ENCODE measurements at regions not wholly inside any gene's neighbourhood (a gene's known extent, or its start where the extent isn't known, plus 50 kb on each side); places are given as distances from the start of the nearest gene placed in this dataset.
"Not testable (repeated sequence)": the region's sequence is repeated elsewhere in the genome, so short reads cannot be mapped to it uniquely, and the experiment has no call there.

DNA sequence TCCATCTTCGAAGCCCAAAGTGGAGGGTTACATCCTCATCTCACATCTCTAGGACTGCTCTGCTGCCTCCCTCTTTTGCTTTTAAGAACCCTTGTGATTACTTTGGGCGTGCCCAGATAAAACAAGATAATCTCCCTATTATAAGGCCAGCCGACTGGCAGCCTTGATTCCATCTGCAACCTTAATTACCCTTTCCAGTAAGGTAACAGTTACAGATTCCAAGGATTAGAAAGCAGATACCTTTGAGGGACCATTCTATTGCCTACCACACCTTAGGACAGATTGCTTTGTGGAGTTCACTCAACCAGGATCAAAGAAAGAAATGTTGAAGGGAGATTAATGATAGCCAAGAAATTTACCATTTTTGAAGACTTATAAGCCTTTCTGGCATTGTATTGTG is 250.8 kb upstream of the ACVR2A start:
- no peak for DNase-seq (ENCODE audit: extremely low read depth, low read depth)
- TF ChIP-seq, protein P1, sequence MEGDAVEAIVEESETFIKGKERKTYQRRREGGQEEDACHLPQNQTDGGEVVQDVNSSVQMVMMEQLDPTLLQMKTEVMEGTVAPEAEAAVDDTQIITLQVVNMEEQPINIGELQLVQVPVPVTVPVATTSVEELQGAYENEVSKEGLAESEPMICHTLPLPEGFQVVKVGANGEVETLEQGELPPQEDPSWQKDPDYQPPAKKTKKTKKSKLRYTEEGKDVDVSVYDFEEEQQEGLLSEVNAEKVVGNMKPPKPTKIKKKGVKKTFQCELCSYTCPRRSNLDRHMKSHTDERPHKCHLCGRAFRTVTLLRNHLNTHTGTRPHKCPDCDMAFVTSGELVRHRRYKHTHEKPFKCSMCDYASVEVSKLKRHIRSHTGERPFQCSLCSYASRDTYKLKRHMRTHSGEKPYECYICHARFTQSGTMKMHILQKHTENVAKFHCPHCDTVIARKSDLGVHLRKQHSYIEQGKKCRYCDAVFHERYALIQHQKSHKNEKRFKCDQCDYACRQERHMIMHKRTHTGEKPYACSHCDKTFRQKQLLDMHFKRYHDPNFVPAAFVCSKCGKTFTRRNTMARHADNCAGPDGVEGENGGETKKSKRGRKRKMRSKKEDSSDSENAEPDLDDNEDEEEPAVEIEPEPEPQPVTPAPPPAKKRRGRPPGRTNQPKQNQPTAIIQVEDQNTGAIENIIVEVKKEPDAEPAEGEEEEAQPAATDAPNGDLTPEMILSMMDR (IDR thresholded peaks at IDR 0.05; ENCODE audit: low read depth, low read length, missing control alignments) = no peak
- no peak overlapping the region for H3K4me3 ChIP-seq (replicated peaks; ENCODE audit: low read depth, low read length)

DNA sequence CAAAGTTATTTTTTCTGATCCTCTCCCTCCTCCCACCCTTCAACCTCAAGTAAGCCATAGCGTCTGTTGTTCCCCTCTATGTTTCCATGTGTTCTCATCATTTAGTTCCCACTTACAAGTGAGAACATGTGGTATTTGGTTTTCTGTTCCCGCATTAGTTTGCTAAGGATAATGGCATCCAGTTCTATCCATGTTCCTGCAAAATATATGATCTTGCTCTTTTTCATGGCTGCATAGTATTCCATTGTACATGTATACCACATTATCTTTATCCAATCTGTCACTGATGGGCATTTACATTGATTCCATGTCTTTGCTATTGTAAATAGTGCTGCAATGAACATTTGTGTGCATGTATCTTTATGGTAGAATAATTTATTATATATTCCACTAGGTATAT is 252.0 kb upstream of the ACVR2A start:
- not testable (repeated sequence) for H3K4me3 ChIP-seq (replicated peaks; ENCODE audit: low read depth, low read length); DNase-seq (ENCODE audit: extremely low read depth, low read depth)

DNA sequence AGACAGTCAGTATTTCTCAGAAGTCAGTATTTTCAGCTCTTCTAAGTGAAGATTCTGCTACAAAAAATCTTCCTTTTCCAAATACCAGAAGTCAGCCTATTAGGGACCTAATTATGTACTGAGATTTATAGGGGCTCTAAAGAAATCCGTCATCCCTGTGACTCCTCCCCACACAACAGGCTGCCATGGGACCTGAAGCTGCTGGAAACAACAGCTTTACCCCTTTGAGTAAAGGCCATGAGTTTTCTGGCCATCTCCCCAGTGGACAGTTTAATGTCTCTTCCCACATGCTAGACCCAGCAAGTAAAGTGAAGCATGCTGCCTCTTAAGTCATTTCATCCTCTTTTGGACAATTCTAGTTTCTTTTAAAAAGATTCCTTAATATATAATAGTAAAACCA is 255.7 kb upstream of the ACVR2A start:
- no peak overlapping the region for H3K4me3 ChIP-seq (replicated peaks; ENCODE audit: low read depth, low read length)
- no peak for DNase-seq (ENCODE audit: extremely low read depth, low read depth)
- TF ChIP-seq, protein P1 (IDR thresholded peaks at IDR 0.05; ENCODE audit: low read depth, low read length, missing control alignments) = no peak

DNA sequence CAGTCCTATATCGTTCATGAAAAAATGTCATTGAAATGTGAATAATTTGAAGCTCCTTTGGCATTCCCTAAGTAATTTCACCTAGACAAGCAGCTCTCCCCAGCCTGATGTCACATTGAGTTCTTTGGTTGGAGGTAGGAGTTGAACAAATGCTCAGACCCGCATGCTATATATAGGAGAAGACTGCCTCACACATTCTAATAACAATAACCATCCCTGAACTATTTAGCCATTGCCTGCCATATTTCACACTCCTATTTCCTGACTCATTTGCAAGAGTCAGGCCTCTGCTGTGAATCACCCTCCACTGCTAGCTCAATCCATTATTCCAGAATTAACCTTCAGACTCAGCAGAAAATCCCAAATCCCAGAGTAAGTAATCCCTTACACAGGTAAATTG is 256.6 kb upstream of the ACVR2A start:
- DNase-seq (ENCODE audit: extremely low read depth, low read depth) = no peak

DNA sequence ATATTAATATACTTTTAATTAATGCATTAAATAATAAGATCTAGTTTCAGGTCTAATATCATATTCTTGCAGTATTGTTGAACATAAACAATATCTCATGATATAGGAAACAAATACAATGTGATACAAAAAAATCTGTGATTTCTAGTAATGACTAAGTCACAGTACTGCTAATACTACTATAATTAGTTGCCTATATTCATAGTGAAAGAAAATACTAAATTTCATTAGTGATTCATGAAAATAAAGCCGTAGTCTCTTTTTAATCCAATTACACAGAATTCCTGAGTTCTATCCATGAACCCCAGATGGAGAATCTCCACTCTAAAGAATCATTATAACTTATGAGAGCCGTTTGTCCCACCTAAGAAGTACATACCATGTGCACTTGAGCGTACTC is 266.3 kb upstream of the ACVR2A start:
- H3K4me3 ChIP-seq (replicated peaks; ENCODE audit: low read depth, low read length) = no peak overlapping the region
- TF ChIP-seq, protein P1 (IDR thresholded peaks at IDR 0.05; ENCODE audit: low read depth, low read length, missing control alignments) = no peak
- no peak for DNase-seq (ENCODE audit: extremely low read depth, low read depth)

More for the DNA sequence above, 256.6 kb upstream of the ACVR2A start:
- TF ChIP-seq, protein P1 (IDR thresholded peaks at IDR 0.05; ENCODE audit: low read depth, low read length, missing control alignments) = no peak
- no peak overlapping the region for H3K4me3 ChIP-seq (replicated peaks; ENCODE audit: low read depth, low read length)

DNA sequence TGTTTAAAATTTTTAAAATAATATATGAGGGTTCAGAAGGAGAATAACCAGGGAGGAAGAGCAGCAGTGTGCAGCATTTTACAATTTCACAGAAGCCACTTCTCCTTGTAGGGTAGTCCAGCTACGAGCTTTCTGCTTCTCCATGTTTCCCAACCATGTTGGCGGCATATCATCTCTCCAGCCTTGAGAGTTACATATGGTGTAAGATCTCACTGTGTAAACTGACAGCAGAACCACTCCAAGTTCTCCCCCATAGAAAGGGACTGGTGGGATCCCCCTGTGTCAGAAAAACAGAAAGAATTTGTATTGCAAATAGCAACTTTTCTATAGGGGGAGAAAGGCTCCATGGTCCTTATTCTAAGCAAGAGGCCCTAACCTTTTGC is 266.8 kb upstream of the ACVR2A start:
- no peak overlapping the region for H3K4me3 ChIP-seq (replicated peaks; ENCODE audit: low read depth, low read length)
- no peak for DNase-seq (ENCODE audit: extremely low read depth, low read depth)
- TF ChIP-seq, protein P1 (IDR thresholded peaks at IDR 0.05; ENCODE audit: low read depth, low read length, missing control alignments) = no peak

DNA sequence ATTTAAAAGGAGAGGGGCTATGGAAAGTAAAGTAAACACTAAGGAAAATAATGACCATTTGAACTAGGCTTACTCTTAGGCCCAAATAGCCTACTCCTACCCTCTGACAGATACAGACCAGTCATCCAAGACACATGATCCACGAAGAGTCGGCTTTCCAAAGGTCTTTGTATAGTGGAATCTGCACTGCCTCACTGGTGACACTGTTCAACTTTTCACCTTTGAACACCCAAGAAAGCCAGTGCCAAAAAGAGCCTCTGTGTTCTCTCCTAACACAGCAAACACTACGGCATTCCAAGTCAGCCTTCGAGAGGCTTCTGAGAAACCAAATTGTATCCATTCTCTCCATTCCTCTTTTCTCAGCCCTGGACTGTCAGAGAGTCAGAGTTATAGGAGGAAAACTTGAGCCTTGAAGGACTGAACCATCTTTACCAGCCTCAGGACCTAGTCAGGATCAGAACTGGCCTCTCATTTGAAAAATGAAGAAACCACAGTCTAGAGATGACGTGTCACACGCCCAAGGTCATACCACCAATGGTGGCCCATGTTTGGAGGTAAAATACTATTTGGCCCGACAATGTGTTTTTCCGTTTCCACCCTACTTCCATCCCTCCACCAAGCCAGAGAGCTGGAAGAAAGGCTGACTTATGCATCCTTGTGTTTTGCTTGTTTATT is 267.4 kb upstream of the ACVR2A start:
- H3K4me3 ChIP-seq (replicated peaks; ENCODE audit: low read depth, low read length) = no peak overlapping the region
- TF ChIP-seq, protein P1 (IDR thresholded peaks at IDR 0.05; ENCODE audit: low read depth, low read length, missing control alignments) = no peak
- no peak for DNase-seq (ENCODE audit: extremely low read depth, low read depth)

Data from HFF-Myc (cell line).